ENCODE measurements at regions not wholly inside any gene's neighbourhood (a gene's known extent, or its start where the extent isn't known, plus 50 kb on each side); places are given as distances from the start of the nearest gene placed in this dataset.
"Not testable (repeated sequence)": the region's sequence is repeated elsewhere in the genome, so short reads cannot be mapped to it uniquely, and the experiment has no call there.

DNA sequence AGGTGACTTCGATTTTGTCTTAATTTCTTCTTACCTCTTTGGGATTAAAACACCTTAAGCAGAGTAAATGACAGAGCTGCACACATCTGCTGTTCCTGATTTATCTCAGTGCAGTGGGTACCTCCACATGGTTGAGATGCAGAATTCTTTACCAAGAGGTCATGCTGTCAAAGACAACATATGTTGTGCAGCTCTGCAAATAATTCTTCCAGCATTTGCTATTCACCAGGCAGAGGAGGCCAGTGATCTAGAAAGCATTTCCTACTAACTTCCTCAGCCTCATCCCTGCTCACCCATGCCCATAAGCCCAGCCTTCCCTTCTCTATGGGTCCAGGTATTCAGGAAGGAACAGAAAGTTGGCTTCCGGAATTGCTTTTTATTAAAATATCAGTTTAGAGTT lies 109.3 kb downstream of the THBS2 start:
- no peak for DNase-seq (ENCODE audit: low read depth in 2 of 2)

DNA sequence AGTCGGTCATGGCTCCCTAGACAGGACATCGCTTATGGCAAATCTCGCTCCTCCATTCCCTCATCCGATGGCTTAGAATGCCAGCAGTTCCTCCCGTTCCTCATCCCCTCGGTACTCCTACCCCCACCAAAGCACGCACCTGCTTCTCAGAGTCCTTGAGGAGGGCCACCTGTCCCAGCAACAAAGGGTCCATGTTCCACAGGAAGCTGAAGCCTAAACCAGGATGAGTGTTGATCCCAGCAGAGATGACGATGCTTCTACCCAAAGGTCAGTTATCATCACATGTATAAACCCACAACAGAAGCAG lies 111.2 kb downstream of the THBS2 start:
- DNase-seq (ENCODE audit: low read depth in 2 of 2): no peak

DNA sequence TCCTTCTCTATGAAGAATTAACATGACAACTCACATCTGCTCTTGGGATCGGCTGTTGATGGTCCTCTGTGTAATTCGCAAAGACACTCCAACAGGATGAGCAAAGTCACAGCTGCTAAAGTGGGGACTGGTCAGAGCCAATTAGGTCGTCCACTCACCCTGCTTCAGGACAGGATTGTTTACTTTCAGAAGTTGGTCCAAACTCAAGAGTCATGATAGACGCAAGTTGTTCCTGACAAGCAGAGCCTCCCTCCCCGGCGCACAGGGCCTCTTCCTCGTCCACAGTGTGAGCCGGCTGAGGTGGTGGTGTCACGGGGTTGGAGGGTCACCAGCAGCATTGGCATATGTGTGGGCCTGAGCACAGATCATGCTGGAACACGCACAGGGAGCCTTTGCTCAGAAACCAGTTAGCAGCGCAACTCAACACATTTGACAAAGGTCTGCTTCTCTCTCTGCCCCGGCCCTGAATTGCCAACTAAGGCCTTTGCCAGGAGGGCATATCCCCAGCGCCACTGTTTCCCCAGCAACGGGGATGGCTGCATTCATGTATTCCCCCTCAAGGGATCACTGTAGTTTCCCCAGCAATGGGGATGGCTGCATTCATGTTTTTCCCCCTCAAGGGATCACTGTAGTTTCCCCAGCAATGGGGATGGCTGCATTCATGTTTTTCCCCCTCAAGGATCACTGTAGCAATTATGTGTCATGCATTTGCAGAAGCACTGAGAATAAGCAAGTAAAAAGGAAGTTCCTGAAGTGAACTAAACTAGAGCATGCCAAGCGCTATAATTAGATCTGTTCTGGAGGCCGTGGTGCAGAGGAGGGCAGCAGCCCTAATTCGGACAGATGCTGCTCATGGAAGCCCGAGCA lies 111.7 kb downstream of the THBS2 start:
- DNase-seq (ENCODE audit: low read depth in 2 of 2): no peak

DNA sequence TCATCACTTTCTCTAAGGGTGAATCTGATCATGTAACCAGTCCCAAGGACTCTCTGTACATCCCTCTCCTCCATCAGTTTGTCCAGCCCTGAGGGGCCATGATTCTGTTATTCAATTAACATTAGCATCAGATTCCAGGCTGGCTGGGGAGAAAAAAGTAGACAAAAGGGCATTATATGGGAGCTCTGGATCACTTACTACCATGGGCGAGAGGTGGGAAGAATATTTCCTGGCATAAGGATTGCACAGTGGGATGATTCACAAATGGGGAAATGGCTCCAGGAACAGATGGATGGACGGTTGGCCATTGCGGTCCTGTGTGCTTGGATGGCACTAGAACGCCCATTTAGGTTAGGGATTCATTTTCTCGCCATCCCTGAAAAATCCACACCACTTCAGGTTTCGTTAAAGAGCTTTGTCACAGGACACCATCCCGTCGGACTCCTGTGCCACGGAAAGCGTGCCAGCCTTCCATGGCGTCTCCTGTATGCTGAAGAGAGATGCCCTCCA lies 112.6 kb downstream of the THBS2 start:
- DNase-seq (ENCODE audit: low read depth in 2 of 2): no peak

DNA sequence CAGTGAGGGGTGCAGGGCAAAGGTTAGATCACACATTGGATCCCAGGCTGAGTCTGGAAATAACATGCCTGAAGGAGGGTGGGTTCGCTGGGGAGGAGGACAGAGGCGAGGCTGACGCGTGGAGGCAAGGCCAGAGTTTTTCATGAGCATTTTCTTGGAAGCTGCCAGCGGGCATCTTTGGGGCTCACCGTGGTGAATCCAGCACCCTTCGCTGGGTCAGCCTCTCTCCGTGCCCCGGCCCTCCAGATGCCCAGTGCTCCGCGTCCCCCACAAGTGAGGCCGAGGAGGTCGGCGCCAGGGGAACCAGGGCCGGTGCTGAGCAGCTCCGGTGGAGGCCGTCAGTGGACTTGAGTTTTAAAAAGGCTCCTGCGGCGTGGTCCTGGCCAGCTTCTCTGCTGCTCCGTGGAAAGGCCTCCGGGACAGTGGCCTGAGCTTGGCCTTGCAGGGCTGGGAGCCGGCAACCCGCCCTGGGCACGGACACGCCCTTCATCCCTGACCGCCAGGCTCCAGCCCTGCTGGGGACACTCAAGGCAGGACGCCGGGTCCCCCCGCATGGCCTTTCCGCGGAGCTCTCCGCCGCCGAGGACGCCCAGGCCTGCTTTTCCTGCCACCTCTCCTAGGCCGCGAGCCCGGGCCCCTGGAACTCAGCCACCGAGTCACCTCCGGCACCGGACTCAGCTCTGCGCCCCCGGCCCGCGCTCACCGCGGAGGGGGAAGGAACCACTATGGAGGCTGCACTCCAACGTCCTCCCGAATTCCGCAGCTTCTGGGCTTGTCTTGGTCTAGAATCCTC lies 114.3 kb downstream of the THBS2 start:
- DNase-seq (ENCODE audit: low read depth in 2 of 2): no peak

DNA sequence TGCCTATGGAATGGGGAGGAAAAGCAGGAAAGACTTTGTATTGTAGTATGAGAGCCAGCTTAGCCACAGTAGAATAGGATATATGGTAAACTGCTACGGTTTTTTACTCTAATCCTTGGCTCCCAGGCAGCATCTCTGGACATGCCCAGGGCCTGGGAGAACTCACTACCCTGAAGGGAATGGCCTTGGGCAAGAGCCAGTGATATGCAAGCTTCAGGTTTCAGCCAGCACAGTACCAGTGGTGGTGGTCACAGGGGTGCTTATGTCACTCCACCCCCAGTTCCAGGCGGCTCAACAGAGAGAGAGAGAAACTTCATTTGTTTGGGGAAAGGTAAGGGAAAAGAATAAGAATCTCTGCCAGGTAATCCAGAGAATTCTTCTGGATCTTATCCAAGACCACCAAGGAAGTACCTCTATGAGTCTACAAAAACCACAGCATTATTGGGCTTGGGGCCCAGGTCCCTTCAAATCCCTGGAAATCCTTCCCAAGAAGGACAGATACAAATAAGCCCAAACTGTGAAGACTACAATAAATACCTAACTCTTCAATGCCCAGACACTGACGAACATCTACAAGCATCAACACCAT lies 121.2 kb downstream of the THBS2 start:
- no peak for DNase-seq (ENCODE audit: low read depth in 2 of 2)

DNA sequence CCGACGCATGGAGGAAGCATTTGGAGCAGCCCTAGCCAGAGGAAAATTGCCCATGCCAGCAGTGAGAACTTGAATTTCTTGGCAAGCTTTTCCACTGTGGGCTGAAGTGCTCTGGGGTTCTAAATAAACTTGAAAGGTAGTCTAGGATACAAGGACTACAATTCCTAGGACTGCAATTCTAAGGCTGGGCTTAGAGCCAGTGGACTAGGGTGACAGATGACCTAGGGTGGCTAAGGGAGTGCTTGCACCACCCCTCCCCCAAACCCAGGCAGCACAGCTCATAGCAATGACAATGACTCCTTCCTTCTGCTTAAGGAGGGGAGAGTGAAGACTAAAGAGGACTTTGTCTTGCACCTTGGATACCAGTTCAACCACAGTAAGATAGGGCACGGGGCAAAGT lies 122.3 kb downstream of the THBS2 start:
- DNase-seq (ENCODE audit: low read depth in 2 of 2): no peak

DNA sequence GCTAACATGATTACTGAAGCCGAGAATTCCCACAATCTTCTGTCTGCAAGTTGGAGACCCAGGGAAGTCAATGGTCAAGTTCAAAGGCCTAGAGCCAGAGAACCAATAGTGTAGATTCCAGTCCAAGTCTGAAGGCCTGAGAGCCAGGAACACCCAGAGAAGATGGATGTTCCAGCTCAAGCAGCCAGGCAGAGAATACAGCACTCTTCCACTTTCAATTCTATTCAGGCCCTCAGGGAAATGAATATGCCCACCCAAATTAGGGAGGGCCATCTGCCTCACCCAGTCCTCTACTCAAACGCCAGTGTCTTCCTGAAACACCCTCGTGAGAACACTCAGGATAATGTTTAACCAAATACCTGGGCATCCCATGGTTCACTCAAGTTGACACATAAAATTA lies 123.5 kb downstream of the THBS2 start:
- no peak for DNase-seq (ENCODE audit: low read depth in 2 of 2)

DNA sequence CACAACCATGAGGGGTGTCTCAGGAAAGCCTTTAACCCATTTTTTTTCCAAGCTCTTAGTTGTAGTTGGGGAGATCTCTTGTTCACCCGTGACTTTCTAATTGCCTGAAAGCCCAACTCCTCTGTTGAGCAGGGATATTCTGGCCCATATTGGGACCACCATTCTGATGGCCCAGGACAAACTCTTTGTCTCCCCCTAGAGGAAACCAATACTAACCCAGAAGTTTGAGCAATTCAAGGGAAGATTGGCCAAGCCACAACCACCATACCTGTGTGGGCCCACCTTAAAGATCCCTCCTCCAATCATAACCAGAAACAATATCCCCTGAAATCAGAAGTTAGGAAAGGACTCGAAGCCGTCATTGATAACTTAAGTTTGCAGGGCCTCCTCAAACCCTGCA lies 132.6 kb downstream of the THBS2 start:
- DNase-seq (ENCODE audit: low read depth in 2 of 2): no peak

DNA sequence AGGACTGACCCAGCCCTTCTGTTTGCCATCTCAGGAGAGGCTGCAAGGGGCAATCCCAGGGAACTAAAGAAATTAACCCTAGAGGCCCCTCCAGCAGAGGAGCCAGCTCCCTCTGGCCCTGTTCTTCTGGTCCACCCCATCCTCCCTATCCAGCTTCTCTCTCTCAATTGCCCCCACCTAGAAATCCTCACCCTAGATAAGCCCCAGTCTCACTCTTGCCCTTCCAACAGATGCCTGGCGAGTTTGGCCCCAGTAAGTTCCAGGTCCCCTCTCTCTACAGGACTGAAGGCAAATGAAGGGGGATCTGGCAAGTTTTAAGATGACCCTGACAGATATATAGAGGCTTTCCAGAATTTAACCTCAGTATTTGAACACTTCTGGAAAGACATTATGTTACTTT lies 134.0 kb downstream of the THBS2 start:
- DNase-seq (ENCODE audit: low read depth in 2 of 2): no peak

DNA sequence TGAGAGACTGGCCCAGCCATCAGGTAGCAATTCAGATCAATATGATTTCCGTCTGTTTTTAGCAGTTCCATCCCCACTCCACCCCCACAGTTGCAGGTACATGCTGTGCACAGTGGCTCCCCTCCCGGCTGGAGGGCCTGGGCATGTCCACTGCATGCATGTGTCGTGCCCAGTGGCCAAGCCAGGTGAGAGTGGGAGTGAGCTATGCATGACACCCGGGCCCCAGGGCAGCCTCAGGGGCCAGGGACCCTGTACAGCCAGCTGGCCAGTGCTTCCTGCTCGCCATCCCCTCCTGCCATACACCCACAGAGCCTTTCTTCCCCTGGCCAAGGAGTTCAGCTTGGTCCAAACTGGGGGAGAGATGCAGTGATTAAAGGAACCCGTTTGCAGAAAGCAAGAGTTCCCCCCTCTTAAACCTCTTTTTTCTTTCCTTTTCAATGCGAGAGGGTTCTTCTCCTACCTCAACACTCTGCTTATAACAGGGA lies 135.3 kb downstream of the THBS2 start:
- DNase-seq (ENCODE audit: low read depth in 2 of 2): no peak

DNA sequence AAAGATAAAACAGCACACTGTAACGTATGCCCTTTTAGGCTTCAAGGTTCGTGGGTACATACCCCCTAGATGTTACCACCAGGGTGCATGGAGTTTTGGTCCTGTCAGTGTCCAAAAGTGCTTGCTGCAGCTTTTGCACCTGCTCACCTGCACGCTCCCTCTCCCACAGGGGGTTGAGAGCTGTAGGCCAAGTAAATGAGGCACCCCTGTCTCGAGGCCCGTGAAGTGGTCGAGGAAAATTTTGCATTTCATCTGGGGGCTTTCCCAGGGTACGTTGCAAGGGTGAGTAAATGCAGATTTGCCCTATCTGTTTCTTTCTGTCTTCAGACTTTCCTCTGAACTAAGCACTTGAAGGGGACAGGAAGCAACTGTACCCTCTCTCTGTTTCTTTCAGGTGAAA lies 136.0 kb downstream of the THBS2 start:
- no peak for DNase-seq (ENCODE audit: low read depth in 2 of 2)

DNA sequence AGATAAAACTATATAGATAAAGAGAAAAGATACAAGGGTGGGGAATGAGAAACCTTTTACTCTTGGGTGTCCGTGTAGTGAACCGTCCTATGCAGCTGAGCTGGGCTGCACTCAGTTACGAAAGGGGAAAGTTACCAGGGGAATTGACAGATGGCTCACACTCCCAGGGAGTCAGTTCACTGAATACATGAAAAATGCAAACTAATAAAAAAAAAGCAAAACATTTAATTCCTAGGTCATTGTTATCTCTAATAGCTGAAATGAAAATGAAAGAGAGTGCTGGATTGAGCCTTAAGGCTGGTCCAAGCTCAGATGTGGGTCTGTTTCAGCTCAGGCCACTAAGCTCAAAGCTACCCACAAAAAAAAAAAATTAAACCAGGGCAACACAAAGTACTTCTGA lies 138.0 kb downstream of the THBS2 start:
- no peak for DNase-seq (ENCODE audit: low read depth in 2 of 2)

DNA sequence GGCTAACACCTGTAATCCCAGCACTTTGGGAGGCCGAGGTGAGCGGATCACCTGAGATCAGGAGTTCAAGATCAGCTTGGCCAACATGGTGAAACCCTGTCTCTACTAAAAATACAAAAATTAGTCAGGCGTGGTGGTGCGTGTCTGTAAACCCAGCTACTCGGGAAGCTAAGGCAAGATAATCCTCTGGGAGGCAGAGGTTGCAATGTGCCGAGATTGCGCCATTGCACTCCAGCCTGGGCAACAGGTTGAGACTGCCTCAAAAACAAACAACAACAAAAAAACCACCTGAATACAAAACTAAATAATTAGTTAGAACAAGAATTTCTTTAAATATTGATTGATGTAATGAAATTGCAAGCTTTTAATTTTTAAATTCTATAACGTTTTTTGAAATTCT lies 139.0 kb downstream of the THBS2 start:
- DNase-seq (ENCODE audit: low read depth in 2 of 2): not testable (repeated sequence)

DNA sequence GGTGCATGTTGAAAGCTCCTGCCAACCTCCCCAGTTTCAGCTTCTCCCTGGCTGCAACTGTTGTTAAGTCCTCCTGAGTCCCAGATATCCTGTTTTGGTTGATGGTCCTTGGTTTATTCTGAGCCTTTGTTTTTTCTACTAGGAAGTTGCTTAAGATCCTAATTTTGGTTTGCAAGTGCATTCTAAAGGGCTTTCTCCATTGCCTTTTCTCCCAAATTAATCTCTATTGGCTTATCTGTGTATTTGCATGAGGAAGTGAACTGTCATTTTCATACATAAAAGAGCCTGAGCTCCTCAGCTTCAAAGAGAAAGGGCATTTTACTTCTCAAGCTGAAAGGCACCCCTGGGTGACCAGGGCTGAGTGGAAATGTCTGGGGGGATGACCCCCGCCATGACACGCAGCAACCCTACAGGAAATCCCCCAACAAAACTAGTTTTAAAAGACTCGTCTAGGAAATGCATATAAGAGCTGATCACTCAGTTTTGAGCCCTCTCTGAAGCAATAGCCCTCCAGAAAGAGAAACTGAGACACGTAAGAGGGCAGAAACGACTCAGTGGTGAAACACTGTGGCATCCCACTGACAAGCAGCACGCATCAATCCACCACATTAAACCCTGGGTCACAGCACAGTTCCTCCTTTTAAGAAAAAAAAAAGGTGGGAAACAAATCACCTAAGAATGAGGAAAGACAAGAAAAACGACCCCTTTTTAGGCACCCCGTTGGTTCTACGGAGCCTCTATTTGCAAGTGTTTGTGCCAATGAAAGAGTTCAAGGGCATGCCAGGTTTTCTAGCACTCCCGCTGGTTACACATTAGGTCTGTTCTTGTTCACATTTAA lies 140.9 kb downstream of the THBS2 start:
- no peak for DNase-seq (ENCODE audit: low read depth in 2 of 2)

DNA sequence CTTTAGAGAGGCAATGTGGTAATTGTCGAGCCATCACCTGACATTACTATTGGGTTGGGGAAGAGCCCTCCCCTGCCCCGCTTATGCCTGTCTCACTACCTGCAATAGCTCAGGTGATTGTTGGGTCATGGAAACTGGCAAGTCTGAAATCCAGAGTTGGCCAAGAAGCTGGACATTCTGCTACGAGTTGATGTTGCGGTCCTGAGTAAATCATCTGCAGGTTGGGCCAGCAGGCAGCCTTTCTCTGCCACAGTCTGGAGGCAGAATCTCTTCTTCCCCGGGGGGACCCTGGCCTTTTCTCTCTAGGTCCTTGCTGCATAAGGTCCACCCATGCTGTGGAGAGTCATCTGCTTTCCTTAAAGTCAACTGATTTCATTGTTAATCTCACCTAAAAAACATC lies 142.4 kb downstream of the THBS2 start:
- no peak for DNase-seq (ENCODE audit: low read depth in 2 of 2)

DNA sequence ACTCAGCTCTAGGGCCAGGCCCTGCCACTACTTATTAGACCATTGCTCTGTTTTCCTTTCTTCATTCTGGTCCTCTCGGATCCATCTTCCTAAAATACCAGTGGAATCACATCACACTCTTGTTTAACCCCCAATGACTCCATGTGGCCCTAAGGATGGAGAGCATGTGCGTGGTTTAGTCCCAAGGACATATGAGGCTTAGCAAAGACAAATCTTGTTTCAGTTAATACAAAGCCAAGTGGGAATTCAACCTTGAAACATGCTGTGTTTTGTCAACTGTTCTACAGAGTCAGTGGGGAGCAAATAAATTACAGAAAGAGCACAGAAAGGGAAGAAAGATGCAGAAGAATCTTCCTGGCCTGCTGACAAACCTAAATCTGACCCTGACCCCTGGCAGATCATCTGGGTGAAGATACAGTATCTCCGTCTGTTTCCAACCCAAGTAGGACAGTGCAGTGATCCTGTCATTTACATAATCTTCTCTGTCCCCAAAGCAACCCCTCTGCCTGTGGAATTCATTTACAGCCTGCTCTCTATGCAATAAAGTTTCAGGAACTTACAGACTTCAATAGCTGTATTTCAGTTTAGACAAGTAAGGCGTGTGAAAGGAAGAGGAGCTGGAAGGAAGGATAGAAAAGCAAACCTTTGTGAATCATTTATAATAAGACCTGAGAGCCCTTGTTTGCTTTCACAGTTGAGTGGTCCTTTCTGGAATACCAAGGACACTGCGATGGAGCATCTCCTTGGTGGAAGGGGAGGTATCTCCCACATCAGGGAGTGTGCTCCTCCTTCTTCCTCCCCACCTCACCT lies 144.0 kb downstream of the THBS2 start:
- no peak for DNase-seq (ENCODE audit: low read depth in 2 of 2)

DNA sequence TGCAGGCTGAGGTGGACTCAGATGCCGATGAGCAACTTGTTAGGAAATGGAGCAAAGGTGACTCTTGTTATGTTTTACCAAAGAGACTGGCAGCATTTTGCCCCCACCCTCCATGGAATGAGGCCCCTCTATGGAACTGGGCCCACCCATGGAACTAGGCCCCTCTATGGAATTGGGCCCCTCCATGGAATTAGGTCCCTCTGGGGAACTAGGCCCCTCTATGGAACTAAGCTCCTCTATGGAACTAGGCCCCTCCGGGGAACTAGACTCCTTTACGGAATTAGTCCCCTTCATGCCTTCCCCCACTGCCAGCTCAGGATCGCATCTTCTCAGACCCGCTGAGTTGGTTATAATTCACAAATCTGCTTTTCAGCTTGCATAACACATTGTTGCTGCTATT lies 144.9 kb downstream of the THBS2 start:
- DNase-seq (ENCODE audit: low read depth in 2 of 2): no peak

DNA sequence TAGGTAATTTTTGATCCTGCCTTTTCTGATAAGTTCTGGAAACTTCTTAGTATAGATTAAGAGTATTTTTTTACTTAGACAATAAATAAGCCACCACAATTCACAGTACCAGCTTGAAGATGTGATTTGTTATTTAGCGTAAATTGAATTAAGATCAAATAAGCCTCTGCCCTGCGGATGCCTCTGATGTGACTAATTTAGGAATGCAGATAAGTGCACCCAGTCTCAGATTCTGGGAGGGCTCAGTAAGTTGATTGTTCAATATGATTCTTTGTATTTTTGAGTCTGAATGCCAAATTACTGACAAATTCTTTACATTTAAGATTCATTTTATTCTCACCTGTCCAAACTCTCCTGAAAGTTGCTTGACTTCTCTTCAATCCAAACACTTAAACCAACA lies 147.5 kb downstream of the THBS2 start:
- DNase-seq (ENCODE audit: low read depth in 2 of 2): no peak

DNA sequence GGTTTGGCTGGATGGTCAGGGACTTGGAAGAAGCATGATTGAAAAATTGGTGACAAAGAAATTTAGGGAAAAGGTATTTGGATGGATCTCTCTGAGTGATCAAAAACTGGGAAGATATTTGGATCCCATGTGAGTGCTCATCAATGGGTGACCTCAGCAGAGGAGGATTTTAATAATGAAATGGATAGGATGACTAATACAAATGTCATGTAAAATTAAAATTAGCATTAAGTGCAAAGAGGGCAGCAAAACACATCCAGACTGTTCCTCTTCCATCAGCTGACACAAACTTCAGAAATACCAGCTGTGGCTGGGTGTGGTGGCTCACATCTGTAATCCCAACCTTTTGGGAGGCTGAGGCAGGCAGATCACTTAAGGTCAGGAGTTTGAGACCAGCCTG lies 151.7 kb downstream of the THBS2 start:
- DNase-seq (ENCODE audit: low read depth in 2 of 2): no peak

All from stimulated activated CD8-positive, alpha-beta memory T cell treated with anti-CD3 and anti-CD28 coated beads, Interleukin-7, amount 100 ng/mL, for 4 hours (primary cell).